DND-41 (cell line): ENCODE measurements at regions not wholly inside any gene's neighbourhood (a gene's known extent, or its start where the extent isn't known, plus 50 kb on each side); places are given as distances from the start of the nearest gene placed in this dataset.

Experiments
- ATAC-seq: fragments of 200-7000 bp; cut with Tn5 transposase; 3 replicates; pipeline ENCODE4 v1.9.1; 2021; ENCODE audit warnings: low read depth; ENCODE audit not compliant: insufficient read depth
- DNase-seq: peaks from one replicate; pipeline ENCODE4 v3.0.0-alpha.2; 2020
- H2AFZ ChIP-seq: 2 replicates; pipeline ENCODE4 v1.6.0; 2012; ENCODE audit warnings: low read depth, low read length
- H3K27ac ChIP-seq: 2 replicates; pipeline ENCODE4 v1.5.1; 2012; ENCODE audit warnings: low read length, inconsistent platforms
- H3K27me3 ChIP-seq: fragments of 200-600 bp; sonication (generic); 2 replicates; pipeline ENCODE4 v1.6.0; 2012; ENCODE audit warnings: low read length, mild to moderate bottlenecking, inconsistent platforms; ENCODE audit not compliant: insufficient read depth, poor library complexity
- H3K36me3 ChIP-seq: 2 replicates; pipeline ENCODE4 v1.5.1; 2012; ENCODE audit warnings: low read length, inconsistent platforms; ENCODE audit not compliant: insufficient read depth
- H3K4me1 ChIP-seq: 2 replicates; pipeline ENCODE4 v1.5.1; 2012; ENCODE audit warnings: mild to moderate bottlenecking, low read length; ENCODE audit not compliant: insufficient read depth
- H3K4me2 ChIP-seq: 2 replicates; pipeline ENCODE4 v1.6.0; 2012; ENCODE audit warnings: mild to moderate bottlenecking, moderate library complexity, low read length, inconsistent platforms; ENCODE audit not compliant: insufficient read depth
- H3K4me3 ChIP-seq, 2 experiments: fragments of 200-600 bp in 1 of 2; shearing (Covaris generic) in 1 of 2; 2 replicates each; pipeline ENCODE4 v1.5.1; 2012 to 2016; ENCODE audit warnings: inconsistent platforms in 2 of 2, low read length in 2 of 2, mild to moderate bottlenecking in 2 of 2, low read depth in 1 of 2, moderate library complexity in 1 of 2
- H3K79me2 ChIP-seq: 2 replicates; pipeline ENCODE4 v1.6.0; 2012; ENCODE audit warnings: low read length, inconsistent platforms; ENCODE audit not compliant: insufficient read depth
- H3K9ac ChIP-seq: 2 replicates; pipeline ENCODE4 v1.6.0; 2012; ENCODE audit warnings: low read depth, mild to moderate bottlenecking, inconsistent platforms, low read length, moderate library complexity
- H3K9me3 ChIP-seq: 2 replicates; pipeline ENCODE4 v1.5.1; 2012; ENCODE audit warnings: low read length, moderate library complexity, mild to moderate bottlenecking, inconsistent platforms; ENCODE audit not compliant: insufficient read depth, severe bottlenecking
- H4K20me1 ChIP-seq: 2 replicates; pipeline ENCODE4 v1.6.0; 2012; ENCODE audit warnings: low read length; ENCODE audit not compliant: insufficient read depth
- EZH2 ChIP-seq: IDR thresholded peaks from 3 replicates; pipeline ENCODE4 v1.6.1; 2012; ENCODE audit warnings: borderline replicate concordance, low read depth, mild to moderate bottlenecking, moderate library complexity, low read length, inconsistent platforms; ENCODE audit not compliant: severe bottlenecking
- TF ChIP-seq, protein P1 (sequence below): IDR thresholded peaks from 2 replicates; pipeline ENCODE4 v1.5.1; 2012; ENCODE audit warnings: borderline replicate concordance, low read length, moderate library complexity, mild to moderate bottlenecking; ENCODE audit not compliant: poor library complexity, severe bottlenecking; ENCODE audit errors: extremely low read depth

- H3K4me2 ChIP-seq = no peak overlapping the region
- H4K20me1 ChIP-seq = no peaks in the 10 kb centered on the region
- peaks cover 13% of the 10 kb centered on the region for H3K27me3 ChIP-seq
- no peak for ATAC-seq
- no peak for DNase-seq
- no peak overlapping the region for H2AFZ ChIP-seq
- no peak overlapping the region for H3K9ac ChIP-seq
- TF ChIP-seq EZH2 = no peak
- TF ChIP-seq, protein P1, sequence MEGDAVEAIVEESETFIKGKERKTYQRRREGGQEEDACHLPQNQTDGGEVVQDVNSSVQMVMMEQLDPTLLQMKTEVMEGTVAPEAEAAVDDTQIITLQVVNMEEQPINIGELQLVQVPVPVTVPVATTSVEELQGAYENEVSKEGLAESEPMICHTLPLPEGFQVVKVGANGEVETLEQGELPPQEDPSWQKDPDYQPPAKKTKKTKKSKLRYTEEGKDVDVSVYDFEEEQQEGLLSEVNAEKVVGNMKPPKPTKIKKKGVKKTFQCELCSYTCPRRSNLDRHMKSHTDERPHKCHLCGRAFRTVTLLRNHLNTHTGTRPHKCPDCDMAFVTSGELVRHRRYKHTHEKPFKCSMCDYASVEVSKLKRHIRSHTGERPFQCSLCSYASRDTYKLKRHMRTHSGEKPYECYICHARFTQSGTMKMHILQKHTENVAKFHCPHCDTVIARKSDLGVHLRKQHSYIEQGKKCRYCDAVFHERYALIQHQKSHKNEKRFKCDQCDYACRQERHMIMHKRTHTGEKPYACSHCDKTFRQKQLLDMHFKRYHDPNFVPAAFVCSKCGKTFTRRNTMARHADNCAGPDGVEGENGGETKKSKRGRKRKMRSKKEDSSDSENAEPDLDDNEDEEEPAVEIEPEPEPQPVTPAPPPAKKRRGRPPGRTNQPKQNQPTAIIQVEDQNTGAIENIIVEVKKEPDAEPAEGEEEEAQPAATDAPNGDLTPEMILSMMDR = no peak
- no peak overlapping the region for H3K27ac ChIP-seq
- no peaks in the 10 kb centered on the region for H3K9me3 ChIP-seq
- no peaks in the 10 kb centered on the region for H3K79me2 ChIP-seq
- no peaks in the 10 kb centered on the region for H3K36me3 ChIP-seq
- no peaks in the 10 kb centered on the region for H3K4me1 ChIP-seq
- no peak overlapping the region for H3K4me3 ChIP-seq
Measured at GRCh38 chr5:72000707-72001106, 106.6 kb upstream of the MAP1B start.

- H3K4me3 ChIP-seq = no peak overlapping the region
- H3K9me3 ChIP-seq = no peaks in the 10 kb centered on the region
- ATAC-seq = no peak
- no peak overlapping the region for H3K9ac ChIP-seq
- H2AFZ ChIP-seq = no peak overlapping the region
- H3K79me2 ChIP-seq = no peaks in the 10 kb centered on the region
- peaks cover 13% of the 10 kb centered on the region for H3K27me3 ChIP-seq
- H3K36me3 ChIP-seq = no peaks in the 10 kb centered on the region
- no peaks in the 10 kb centered on the region for H3K4me1 ChIP-seq
- no peak for DNase-seq
- H4K20me1 ChIP-seq = no peaks in the 10 kb centered on the region
- TF ChIP-seq, protein P1 = no peak
- TF ChIP-seq EZH2 = no peak
- H3K4me2 ChIP-seq = no peak overlapping the region
- H3K27ac ChIP-seq = no peak overlapping the region
Measured at GRCh38 chr5:72005671-72006070, 101.6 kb upstream of the MAP1B start.

DNA sequence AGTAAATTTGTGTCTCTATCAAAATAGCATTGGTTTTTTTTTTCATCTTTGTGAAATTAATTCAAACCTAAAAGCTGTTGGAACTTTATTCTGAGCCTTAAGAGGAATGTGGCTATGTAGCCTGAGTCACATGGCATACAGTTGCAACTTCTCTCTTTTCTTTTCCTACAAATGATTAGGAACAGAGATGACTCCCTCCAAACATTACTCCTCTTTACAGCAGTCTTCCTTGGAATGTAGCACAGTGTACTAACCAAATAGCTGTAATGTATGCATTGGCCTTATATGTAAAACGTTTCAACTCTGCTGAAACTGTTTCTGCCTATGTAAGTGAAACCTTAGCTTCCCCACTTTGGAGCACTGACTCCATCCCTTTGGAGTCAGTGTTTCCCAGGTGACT, 100.9 kb upstream of the MAP1B start:
- Histone ChIP-seq H3K9ac (no peak overlapping the region), H3K36me3 (no peaks in the 10 kb centered on the region), H3K4me3 (no peak overlapping the region), H3K9me3 (no peaks in the 10 kb centered on the region), H3K4me2 (no peak overlapping the region), H3K27ac (no peak overlapping the region), H3K79me2 (no peaks in the 10 kb centered on the region), H3K27me3 (peaks cover 12% of the 10 kb centered on the region), H4K20me1 (no peaks in the 10 kb centered on the region), H2AFZ (no peak overlapping the region), H3K4me1 (no peaks in the 10 kb centered on the region)
- DNase-seq (no peak), ATAC-seq (no peak)
- TF ChIP-seq EZH2 = no peak
- TF ChIP-seq, protein P1 = no peak
